HEK293T (cell line): ENCODE measurements at regions not wholly inside any gene's neighbourhood (a gene's known extent, or its start where the extent isn't known, plus 50 kb on each side); places are given as distances from the start of the nearest gene placed in this dataset.

Source experiments
- ARNT ChIP-seq: fragments of 450-650 bp; IDR thresholded peaks from 2 replicates; pipeline ENCODE4 v1.6.1; 2017; ENCODE audit warnings: mild to moderate bottlenecking
- BHLHE40 ChIP-seq: fragments of 450-650 bp; IDR thresholded peaks from 2 replicates; pipeline ENCODE4 v1.6.1; 2016; ENCODE audit warnings: mild to moderate bottlenecking, moderate library complexity, borderline replicate concordance
- CTBP1 ChIP-seq: fragments of 450-650 bp; IDR thresholded peaks from 2 replicates; pipeline ENCODE4 v1.6.1; 2016; ENCODE audit warnings: borderline replicate concordance
- ELF4 ChIP-seq: fragments of 450-650 bp; IDR thresholded peaks from 2 replicates; pipeline ENCODE4 v1.6.1; 2017; ENCODE audit warnings: antibody characterized with exemption
- FOXA1 ChIP-seq: fragments of 450-650 bp; IDR thresholded peaks from 2 replicates; pipeline ENCODE4 v1.6.1; 2016; ENCODE audit warnings: mild to moderate bottlenecking
- FOXK2 ChIP-seq: fragments of 450-650 bp; IDR thresholded peaks from 2 replicates; pipeline ENCODE4 v1.6.1; 2016; ENCODE audit warnings: mild to moderate bottlenecking
- FOXM1 ChIP-seq: fragments of 450-650 bp; IDR thresholded peaks from 2 replicates; pipeline ENCODE4 v1.6.1; 2017; ENCODE audit warnings: mild to moderate bottlenecking, borderline replicate concordance
- L3MBTL2 ChIP-seq: fragments of 450-650 bp; conservative IDR thresholded peaks from 2 replicates; pipeline ENCODE4 v1.6.1; 2016; ENCODE audit warnings: mild to moderate bottlenecking
- LEF1 ChIP-seq: fragments of 450-650 bp; IDR thresholded peaks from 2 replicates; pipeline ENCODE4 v1.6.1; 2017; ENCODE audit warnings: mild to moderate bottlenecking, borderline replicate concordance
- NFRKB ChIP-seq: fragments of 450-650 bp; IDR thresholded peaks from 2 replicates; pipeline ENCODE4 v1.6.1; 2016; ENCODE audit warnings: mild to moderate bottlenecking, moderate library complexity
- SP1 ChIP-seq: fragments of 450-650 bp; IDR thresholded peaks from 2 replicates; pipeline ENCODE4 v1.6.1; 2017
- SUZ12 ChIP-seq: fragments of 450-650 bp; IDR thresholded peaks from 2 replicates; pipeline ENCODE4 v1.6.1; 2016; ENCODE audit warnings: mild to moderate bottlenecking
- TARDBP ChIP-seq: fragments of 450-650 bp; IDR thresholded peaks from 2 replicates; pipeline ENCODE4 v1.6.1; 2016
- TF ChIP-seq, protein P1 (sequence below): fragments of 450-650 bp; IDR thresholded peaks from 2 replicates; pipeline ENCODE4 v1.6.1; 2016

DNA sequence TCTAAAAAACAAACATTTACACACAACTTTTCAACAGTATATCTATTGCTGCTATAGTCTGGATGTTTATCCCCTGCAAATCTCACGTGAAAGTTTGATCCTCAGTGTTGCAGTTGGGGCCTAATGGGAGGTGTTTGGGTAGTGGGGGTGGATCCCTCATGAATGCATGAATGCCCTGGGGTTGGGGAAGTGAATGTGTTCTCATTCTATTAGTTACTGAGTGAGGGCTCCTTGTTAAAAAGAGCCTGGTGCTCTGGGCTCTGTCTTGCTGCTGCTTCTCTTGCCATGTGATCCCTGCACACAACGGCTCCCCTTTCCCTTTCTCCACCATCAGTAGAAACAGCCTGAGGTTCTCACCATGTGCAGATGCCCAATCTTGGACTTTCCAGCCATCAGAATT, 242.7 kb upstream of the HTR2A start:
- TF ChIP-seq TARDBP (no peak), BHLHE40 (no peak), ARNT (no peak), LEF1 (no peak), SUZ12 (no peak), FOXK2 (no peak), FOXM1 (no peak), ELF4 (no peak), SP1 (no peak), L3MBTL2 (no peak), FOXA1 (no peak), CTBP1 (no peak), NFRKB (no peak)
- TF ChIP-seq, protein P1, sequence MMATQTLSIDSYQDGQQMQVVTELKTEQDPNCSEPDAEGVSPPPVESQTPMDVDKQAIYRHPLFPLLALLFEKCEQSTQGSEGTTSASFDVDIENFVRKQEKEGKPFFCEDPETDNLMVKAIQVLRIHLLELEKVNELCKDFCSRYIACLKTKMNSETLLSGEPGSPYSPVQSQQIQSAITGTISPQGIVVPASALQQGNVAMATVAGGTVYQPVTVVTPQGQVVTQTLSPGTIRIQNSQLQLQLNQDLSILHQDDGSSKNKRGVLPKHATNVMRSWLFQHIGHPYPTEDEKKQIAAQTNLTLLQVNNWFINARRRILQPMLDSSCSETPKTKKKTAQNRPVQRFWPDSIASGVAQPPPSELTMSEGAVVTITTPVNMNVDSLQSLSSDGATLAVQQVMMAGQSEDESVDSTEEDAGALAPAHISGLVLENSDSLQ = no peak
